HG02884 (cell line): ENCODE measurements at regions not wholly inside any gene's neighbourhood (a gene's known extent, or its start where the extent isn't known, plus 50 kb on each side); places are given as distances from the start of the nearest gene placed in this dataset.

Experiments
- ATAC-seq: cut with Tn5 transposase; IDR thresholded peaks from one replicate; pipeline ENCODE4 v1.9.1; 2021; ENCODE audit warnings: mild to moderate bottlenecking, moderate library complexity; ENCODE audit not compliant: unreplicated experiment

- no peak for ATAC-seq
Measured at GRCh38 chr16:55954906-55955305, 79.7 kb upstream of the CES5A start.

GRCh38 chr16:55949518-55949917, 74.3 kb upstream of the CES5A start:
- no peak for ATAC-seq

GRCh38 chr16:55948230-55948629, 73.1 kb upstream of the CES5A start:
- no peak for ATAC-seq

GRCh38 chr16:55947366-55947765, 72.2 kb upstream of the CES5A start:
- ATAC-seq = no peak

GRCh38 chr16:55944377-55944802, 69.2 kb upstream of the CES5A start:
- ATAC-seq = no peak

- no peak for ATAC-seq
Measured at GRCh38 chr16:55943267-55943666, 68.1 kb upstream of the CES5A start.

GRCh38 chr16:55942821-55943220, 67.6 kb upstream of the CES5A start:
- no peak for ATAC-seq

GRCh38 chr16:55941552-55941951, 66.4 kb upstream of the CES5A start:
- no peak for ATAC-seq

GRCh38 chr16:55938126-55938525, 63.0 kb upstream of the CES5A start:
- ATAC-seq = no peak

GRCh38 chr16:55933038-55933437, 57.9 kb upstream of the CES5A start:
- ATAC-seq = no peak

GRCh38 chr16:55930036-55930435, 54.9 kb upstream of the CES5A start:
- no peak for ATAC-seq

- no peak for ATAC-seq
Measured at GRCh38 chr16:55929181-55929580, 54.0 kb upstream of the CES5A start.

GRCh38 chr16:55925242-55925641, 50.1 kb upstream of the CES5A start:
- no peak for ATAC-seq
